Urinary bladder (tissue), 3 donors: ENCODE measurements at regions not wholly inside any gene's neighbourhood (a gene's known extent, or its start where the extent isn't known, plus 50 kb on each side); places are given as distances from the start of the nearest gene placed in this dataset.

Experiments
- DNase-seq: peaks from one replicate; pipeline ENCODE4 v3.0.0-alpha.2; 2015; ENCODE audit errors: extremely low spot score
- H3K27ac ChIP-seq: one replicate; pipeline ENCODE4 v1.5.1; 2013; ENCODE audit warnings: low read depth, mild to moderate bottlenecking, moderate library complexity
- H3K36me3 ChIP-seq: one replicate; pipeline ENCODE4 v1.6.1; 2013; ENCODE audit warnings: mild to moderate bottlenecking, moderate library complexity; ENCODE audit not compliant: insufficient read depth
- H3K4me1 ChIP-seq: one replicate; pipeline ENCODE4 v1.6.1; 2013; ENCODE audit warnings: mild to moderate bottlenecking, moderate library complexity; ENCODE audit not compliant: insufficient read depth
- H3K4me3 ChIP-seq: one replicate; pipeline ENCODE4 v1.5.1; 2013; ENCODE audit warnings: low read depth, low read length
- WGBS: extraction: QIAGEN DNeasy Blood & Tissue Kit; methylation state at CpG from one replicate; pipeline ENCODE4 v1.1.7; 2013; 5-methylcytosine and 5-hydroxymethylcytosine counted together
- donor health status: healthy with polysubstance abuse.
- donor health status: healthy.

DNA sequence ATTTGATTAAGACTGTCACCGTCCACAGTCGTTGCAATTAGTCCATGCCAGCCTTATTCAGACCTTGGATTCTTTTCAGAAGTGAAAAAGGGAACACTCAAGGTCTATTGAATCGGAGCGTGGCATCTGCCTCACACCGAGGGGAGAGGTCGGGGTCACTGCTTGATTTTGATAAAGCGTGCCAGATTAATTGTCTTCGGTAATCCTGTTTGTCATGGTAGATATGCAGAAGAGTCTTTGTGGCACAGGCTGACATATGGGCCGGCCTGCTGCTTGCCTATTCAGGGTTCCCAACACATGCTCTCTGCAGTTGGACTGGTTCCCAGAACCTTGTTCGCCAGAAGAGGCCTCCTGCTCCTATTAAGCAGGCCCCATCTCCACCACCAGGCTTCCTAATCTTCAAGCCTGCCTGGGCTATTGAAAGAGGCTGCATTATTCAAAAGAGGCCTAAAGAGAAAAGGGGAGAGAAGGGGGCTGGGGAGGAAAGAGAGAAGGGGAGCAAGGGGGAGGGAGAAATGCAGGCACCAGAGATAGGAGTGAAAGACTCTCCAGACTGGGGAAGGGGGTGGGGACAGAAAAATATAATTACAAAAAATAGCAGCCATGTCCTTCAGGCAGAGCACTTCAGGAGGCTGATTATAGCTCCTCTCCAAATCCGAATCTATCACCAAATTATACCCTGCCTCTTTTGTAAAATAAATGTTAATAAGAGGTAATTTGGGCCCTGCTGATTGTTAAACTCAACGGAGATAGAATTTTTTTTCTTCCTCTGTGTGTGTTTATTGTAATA is 611.3 kb downstream of the HDGFL1 start:
- Histone ChIP-seq H3K4me1 (no peaks in the 10 kb centered on the region), H3K36me3 (no peaks in the 10 kb centered on the region), H3K27ac (no peak overlapping the region), H3K4me3 (no peak overlapping the region)
- WGBS: 48% methylated on average over 12 of the region's 12 CpGs
- no peak for DNase-seq

DNA sequence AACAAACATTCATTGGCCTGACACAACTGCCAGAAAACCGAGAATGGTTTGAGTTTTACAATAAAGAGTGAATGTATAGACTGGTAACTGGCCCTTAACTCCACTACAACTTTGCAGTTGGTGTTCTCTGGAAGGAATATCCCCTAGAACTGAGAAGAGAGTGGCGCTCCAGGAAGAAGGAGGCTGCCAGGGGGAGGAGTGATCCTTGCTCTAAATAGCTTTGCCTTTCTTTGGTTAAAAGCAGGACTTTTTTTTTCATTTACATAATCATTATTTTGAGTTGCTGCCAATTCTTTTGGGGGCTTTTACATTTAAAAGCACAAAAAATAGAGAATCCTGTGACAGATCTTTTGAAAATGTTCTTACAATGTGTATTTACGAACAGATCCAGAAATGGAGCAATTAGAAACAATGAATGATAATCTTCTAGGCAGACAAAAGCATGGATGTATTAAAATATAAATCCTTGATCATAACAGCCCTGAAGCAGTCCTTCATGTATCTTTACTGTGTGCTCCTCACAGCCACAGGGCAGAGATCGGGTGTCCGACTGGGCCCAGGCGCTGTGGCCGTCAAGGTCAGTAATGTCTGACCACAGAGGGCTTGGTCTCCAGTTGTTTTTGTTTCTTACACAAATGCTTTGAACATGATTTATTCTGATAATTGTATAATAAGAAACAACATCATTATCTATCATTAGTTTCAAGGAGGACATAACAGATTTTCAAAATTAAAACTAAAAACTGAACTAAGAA is 612.2 kb downstream of the HDGFL1 start:
- no peak for DNase-seq
- H3K27ac ChIP-seq: no peak overlapping the region
- no peak overlapping the region for H3K4me3 ChIP-seq
- no peaks in the 10 kb centered on the region for H3K4me1 ChIP-seq
- H3K36me3 ChIP-seq: no peaks in the 10 kb centered on the region
- WGBS: 91% methylated on average over 7 of the region's 7 CpGs

DNA sequence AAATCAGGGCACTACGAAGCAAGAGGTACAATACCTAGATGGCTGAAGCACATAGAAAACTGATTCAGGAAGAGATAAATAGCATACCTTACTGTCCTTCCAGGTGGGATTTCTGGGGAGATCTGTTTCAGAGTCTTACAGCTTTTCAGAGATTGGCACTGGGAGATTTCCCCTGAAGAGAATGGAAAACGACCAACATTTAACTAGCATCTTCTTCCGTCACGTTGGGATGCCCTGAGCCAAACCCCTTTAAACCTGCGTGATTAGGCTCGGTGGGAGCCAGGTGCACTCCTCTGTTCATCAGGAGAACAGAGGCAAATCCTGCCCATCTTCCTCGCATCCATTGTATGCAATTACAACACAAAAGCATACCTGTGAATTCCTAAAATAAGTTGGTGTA is 614.5 kb downstream of the HDGFL1 start:
- no peak for DNase-seq
- H3K4me3 ChIP-seq: no peak overlapping the region
- no peaks in the 10 kb centered on the region for H3K4me1 ChIP-seq
- no peaks in the 10 kb centered on the region for H3K36me3 ChIP-seq
- WGBS: 85% methylated on average over 7 of the region's 7 CpGs
- H3K27ac ChIP-seq: no peak overlapping the region

DNA sequence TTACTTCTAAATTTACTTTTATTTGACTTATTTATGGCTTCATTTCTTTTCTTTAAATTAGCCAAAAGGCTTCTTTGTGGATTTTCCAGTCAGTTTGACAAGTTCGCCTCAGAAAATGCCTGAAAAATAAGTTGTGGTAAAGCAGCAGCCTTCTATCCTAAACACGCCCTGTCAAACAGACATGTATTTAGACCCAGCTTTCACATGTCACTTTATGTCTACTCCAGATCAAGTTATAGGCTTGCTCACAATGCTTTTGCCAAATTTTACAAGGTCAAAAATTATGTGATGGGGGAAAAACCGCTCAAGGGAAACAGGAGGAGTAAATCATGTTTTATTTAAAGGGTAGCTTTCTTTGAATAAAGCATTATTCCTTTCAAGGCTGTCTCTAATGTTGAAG is 615.0 kb downstream of the HDGFL1 start:
- H3K27ac ChIP-seq: no peak overlapping the region
- H3K4me3 ChIP-seq: no peak overlapping the region
- no peaks in the 10 kb centered on the region for H3K4me1 ChIP-seq
- WGBS: 84% methylated on average over 3 of the region's 3 CpGs
- DNase-seq: no peak
- no peaks in the 10 kb centered on the region for H3K36me3 ChIP-seq

DNA sequence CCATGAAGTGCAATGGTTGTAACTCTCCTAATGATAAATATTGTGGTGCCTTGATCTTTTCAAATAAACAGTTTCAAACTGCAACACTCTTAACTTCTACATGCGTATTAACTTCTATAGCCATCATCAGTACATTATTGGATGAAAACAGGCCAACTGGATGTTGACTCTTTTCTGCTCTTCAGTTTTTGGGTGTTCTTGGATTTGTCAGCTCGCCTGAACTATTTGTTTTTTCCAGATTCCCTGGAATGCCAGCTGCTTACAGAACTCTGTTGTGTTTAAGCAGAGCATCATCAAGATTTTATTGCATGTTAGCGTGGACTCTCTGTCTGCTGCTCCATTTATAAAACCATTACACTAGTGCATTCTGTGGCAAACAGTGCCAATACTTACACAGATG is 626.1 kb downstream of the HDGFL1 start:
- WGBS: 57% methylated on average over 3 of the region's 3 CpGs
- Histone ChIP-seq H3K4me1 (no peaks in the 10 kb centered on the region), H3K4me3 (no peak overlapping the region), H3K36me3 (no peaks in the 10 kb centered on the region), H3K27ac (no peak overlapping the region)
- DNase-seq: no peak

DNA sequence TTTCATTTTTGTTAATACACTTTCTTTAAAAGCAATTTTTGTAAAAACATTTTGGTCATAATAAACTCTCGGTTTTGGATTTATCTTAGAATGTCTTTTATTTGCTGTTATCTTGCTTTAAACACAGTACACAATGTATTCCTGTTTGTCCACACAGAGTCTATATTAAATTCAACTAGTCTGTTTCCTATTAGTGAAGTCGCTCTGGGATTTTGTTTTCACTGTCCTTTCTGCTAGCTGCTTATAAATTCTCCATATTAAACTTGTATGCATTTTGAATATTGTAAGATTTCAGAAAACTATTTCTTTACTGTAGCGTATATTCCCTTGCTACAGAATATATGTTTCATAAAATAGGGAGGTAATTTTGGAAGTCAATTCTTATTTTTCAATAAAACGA is 630.2 kb downstream of the HDGFL1 start:
- no peaks in the 10 kb centered on the region for H3K4me1 ChIP-seq
- H3K27ac ChIP-seq: no peak overlapping the region
- H3K36me3 ChIP-seq: no peaks in the 10 kb centered on the region
- WGBS: 89% methylated on average over 4 of the region's 4 CpGs
- no peak overlapping the region for H3K4me3 ChIP-seq
- DNase-seq: no peak

DNA sequence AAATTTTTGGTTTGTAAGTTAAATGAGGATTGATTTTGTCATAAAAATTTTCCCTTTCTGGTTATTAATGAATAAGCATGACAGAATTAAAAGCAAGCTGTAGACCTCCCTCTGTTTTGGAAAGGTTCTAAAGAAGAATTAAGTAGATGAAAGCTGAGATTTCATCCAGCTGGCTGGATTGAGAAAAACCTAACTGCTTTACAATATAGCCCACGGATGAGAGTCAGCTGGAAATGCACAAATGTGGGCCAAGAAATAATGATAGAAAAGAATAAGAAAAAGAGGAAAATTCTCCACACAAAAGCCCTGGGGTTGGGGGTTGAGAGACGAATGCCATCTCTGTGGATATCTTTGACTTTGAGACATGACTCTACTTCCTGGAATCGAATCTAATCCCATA is 631.6 kb downstream of the HDGFL1 start:
- Histone ChIP-seq H3K27ac (no peak overlapping the region), H3K4me3 (no peak overlapping the region), H3K36me3 (no peaks in the 10 kb centered on the region), H3K4me1 (no peaks in the 10 kb centered on the region)
- WGBS: 52% methylated on average over 3 of the region's 3 CpGs
- DNase-seq: no peak

DNA sequence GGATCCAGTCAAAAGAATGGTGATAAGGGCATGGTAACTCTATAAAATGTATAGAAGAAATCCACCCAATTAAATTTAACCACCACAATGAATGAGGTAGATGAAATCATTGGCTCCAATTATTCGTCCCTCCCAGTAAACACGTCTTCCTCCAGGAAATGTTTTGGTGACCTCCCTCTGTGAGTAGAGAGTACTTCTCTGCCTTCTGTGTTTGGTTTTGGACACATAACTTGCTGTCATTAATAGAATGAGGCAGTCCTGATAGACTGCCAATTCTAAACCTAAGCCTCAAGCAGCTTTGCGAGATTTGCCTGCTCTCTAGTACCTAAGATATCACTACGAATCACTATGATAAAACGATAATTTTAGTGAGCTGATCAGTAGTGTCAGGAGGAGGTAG is 632.8 kb downstream of the HDGFL1 start:
- WGBS: 65% methylated on average over 5 of the region's 5 CpGs
- H3K27ac ChIP-seq: no peak overlapping the region
- no peaks in the 10 kb centered on the region for H3K36me3 ChIP-seq
- no peaks in the 10 kb centered on the region for H3K4me1 ChIP-seq
- no peak for DNase-seq
- H3K4me3 ChIP-seq: no peak overlapping the region

DNA sequence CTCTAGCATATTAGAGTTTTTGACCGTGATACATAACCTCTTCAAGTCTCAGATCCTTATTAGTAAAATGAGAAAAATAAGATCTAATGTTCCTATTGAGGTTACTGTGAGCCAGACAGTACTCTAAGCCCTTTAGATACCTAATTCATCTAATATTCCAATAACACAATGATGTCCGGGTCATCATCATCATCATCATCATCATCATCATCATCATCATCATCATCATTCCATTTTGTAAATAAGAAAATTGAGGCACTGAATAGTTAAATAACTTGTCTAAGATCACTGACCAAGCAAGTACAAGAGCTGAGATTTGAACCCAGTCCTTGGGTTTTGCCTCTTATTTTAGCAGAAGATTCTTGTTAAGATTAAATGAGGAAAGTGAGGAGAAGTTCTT is 643.0 kb downstream of the HDGFL1 start:
- Histone ChIP-seq H3K4me1 (no peaks in the 10 kb centered on the region), H3K4me3 (no peak overlapping the region), H3K36me3 (no peaks in the 10 kb centered on the region), H3K27ac (no peak overlapping the region)
- 44% methylated on average over 2 of the region's 2 CpGs for WGBS
- no peak for DNase-seq

DNA sequence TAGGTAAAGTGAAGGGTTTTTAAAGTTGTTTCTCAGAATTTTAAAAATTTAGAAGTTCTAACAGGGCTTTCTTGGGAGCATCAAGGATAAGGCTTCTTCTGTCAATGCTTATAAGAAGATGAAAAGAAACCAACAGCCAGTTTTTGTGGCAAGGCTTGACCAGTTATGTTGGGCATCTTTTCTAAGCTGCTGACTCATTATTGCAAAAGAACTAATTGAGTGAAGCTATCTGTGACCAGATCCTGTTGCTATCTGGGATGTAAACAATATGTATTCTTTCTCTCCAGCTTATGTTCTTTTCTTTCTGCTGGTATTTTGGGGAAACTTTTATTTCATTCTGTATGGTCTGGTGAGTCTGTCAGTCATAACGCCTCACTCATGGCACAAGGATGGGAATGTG is 643.8 kb downstream of the HDGFL1 start:
- H3K4me1 ChIP-seq: no peaks in the 10 kb centered on the region
- 86% methylated on average over 1 of the region's 1 CpG for WGBS
- H3K27ac ChIP-seq: no peak overlapping the region
- no peak overlapping the region for H3K4me3 ChIP-seq
- no peaks in the 10 kb centered on the region for H3K36me3 ChIP-seq
- no peak for DNase-seq

DNA sequence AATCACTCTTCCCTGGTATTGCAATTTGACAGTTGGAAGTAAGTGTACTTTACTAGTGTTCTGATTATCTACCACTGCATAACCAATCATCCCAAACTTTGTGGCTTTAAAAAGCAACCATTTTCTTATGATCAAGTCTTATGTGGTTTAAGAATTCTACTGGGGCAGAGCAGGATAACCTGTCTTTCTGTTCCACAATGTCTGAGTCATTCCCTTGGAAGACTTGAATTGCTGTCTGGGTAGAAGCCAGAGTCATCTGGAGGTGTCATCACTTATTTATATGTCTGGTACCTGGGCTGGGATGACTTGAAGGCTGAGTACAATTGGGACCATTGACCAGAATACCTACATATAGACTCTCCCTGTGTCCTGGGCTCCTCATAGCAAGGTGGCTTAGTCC is 644.3 kb downstream of the HDGFL1 start:
- Histone ChIP-seq H3K4me3 (no peak overlapping the region), H3K27ac (no peak overlapping the region), H3K4me1 (no peaks in the 10 kb centered on the region), H3K36me3 (no peaks in the 10 kb centered on the region)
- no peak for DNase-seq

DNA sequence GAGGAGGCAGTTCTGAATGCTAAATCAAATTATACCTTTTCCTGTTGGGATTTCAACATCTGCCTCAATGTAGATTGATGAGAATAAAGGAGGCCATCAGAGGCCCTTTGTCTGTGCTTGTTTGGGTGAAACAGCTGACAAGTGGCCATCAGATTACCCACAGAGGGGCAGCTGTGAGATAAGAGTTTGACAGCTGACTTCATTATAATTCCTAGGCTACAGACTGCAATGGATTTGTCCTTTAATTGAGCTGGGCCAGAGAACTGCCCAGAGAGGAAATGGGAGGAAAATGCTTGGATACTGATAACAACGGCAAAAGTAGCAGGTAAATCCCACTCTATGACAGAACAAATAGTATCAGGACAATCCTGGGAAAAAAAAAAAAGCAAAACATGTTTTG is 649.4 kb downstream of the HDGFL1 start:
- WGBS: 22% methylated on average over 1 of the region's 1 CpG
- H3K4me3 ChIP-seq: no peak overlapping the region
- DNase-seq: no peak
- no peaks in the 10 kb centered on the region for H3K36me3 ChIP-seq
- no peaks in the 10 kb centered on the region for H3K4me1 ChIP-seq
- H3K27ac ChIP-seq: no peak overlapping the region

DNA sequence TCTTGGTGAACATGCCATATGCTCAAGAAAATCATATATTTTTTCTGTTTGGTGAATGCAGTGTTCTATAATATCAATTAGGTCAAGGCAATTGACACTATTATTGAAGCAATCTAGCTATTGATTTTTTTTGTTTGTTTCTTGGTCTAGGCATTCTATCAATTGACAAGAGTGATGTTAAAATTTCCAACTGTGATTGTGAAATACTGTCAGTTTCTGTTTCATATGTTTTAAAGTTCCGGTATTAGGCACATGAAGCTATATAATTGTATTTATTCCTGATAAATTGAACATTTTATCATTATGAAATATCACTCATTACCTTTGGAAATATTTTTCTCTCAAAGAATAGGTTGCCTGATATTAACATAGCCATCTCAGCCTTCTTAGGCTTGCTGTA is 653.4 kb downstream of the HDGFL1 start:
- Histone ChIP-seq H3K36me3 (no peaks in the 10 kb centered on the region), H3K27ac (no peak overlapping the region), H3K4me3 (no peak overlapping the region), H3K4me1 (no peaks in the 10 kb centered on the region)
- WGBS: 96% methylated on average over 1 of the region's 1 CpG
- DNase-seq: no peak

DNA sequence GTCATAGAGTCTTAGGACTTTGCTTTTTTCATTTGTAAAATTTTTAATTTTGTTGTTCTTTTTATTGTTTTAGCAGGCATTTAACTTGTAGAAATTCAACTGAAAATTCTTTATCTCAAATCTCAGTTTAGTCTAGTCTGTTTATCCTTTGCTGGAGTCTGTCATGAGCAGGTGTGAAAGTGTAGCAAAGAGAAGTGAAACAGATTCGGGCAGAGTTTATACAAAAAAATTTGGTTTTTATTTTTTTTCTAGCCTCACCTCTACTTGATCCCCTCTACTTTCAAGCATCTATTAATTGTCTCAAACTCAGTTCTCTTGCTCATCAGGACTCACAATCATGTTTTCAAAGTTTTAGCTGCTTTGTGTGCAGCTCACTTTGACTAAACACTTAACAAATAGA is 655.2 kb downstream of the HDGFL1 start:
- Histone ChIP-seq H3K27ac (no peak overlapping the region), H3K4me3 (no peak overlapping the region)
- WGBS: 37% methylated on average over 1 of the region's 1 CpG

More for the DNA sequence above, 655.2 kb downstream of the HDGFL1 start:
- Histone ChIP-seq H3K4me1 (no peaks in the 10 kb centered on the region), H3K36me3 (no peaks in the 10 kb centered on the region)
- no peak for DNase-seq
